HL-60 (cell line): ENCODE measurements at regions not wholly inside any gene's neighbourhood (a gene's known extent, or its start where the extent isn't known, plus 50 kb on each side); places are given as distances from the start of the nearest gene placed in this dataset.

Experiments
- DNase-seq, 2 experiments: peaks; one replicate each; pipeline ENCODE4 v3.0.0-alpha.2; 2010 to 2020; ENCODE audit warnings: low read depth in 1 of 2, low spot score in 1 of 2
- H3K27ac ChIP-seq: fragments of 250-450 bp; sonication (Bioruptor Pico); replicated peaks from 2 replicates; pipeline ENCODE4 v1.5.1; 2020; ENCODE audit warnings: mild to moderate bottlenecking, moderate library complexity
- H3K27me3 ChIP-seq: fragments of 250-450 bp; sonication (Bioruptor Pico); 2 replicates; pipeline ENCODE4 v1.5.1; 2021; ENCODE audit warnings: mild to moderate bottlenecking, moderate library complexity; ENCODE audit not compliant: insufficient read depth, poor library complexity, severe bottlenecking
- H3K4me3 ChIP-seq: replicated peaks from 2 replicates; pipeline ENCODE4 v1.5.1; 2011; ENCODE audit warnings: mild to moderate bottlenecking, control low read depth, low read length; ENCODE audit not compliant: insufficient read depth
- GABPA ChIP-seq: IDR thresholded peaks from 2 replicates; pipeline ENCODE4 v1.6.1; 2012; ENCODE audit warnings: low read depth
- POLR2AphosphoS5 ChIP-seq: IDR thresholded peaks from 2 replicates; pipeline ENCODE4 v1.6.1; 2012; ENCODE audit warnings: low read depth
- SPI1 ChIP-seq: IDR thresholded peaks from 2 replicates; pipeline ENCODE4 v1.6.1; 2012; ENCODE audit warnings: low read depth, mild to moderate bottlenecking, borderline replicate concordance
- TF ChIP-seq, protein P1 (sequence below): IDR thresholded peaks from one replicate; pipeline ENCODE4 v1.5.1; 2011; ENCODE audit warnings: low read length, control low read depth, inconsistent platforms; ENCODE audit not compliant: insufficient read depth
- TF ChIP-seq, protein P2 (sequence below): IDR thresholded peaks from 2 replicates; pipeline ENCODE4 v1.6.1; 2012; ENCODE audit warnings: low read depth; ENCODE audit not compliant: insufficient replicate concordance

DNA sequence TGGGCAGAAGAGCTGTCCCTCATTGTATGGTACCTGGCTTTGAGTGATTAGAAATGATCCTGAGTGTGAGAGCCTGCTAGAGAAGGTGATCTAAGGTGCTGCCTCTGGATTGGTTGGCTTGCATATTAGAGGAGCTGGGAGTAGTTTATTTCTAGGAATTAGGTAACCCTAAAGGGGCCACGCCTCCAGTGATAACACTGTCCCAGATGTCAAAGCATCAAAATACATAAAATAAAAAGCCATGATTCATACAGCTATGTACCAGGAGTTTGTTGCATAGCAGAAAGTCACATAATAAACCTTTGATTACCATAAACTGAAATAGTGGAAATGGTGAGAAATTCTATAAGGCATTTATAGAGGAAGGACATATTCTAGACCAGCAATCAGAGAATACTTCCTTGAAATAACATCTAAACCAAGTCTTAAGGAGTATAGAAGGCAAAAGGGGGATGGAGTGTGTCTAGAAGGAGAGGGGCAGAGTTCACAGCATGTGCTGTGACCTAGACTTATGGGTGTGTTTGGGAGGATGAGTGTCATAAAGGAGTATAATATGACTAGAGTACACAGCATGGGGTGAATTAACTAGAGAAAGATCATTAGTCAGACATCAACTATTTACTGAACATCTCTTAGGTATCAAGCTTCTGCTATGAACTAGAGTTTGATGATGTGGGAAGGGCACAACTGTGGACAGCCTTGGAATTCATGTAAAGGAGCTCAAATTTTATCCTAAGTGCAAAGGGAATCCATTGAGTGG lies 686.4 kb downstream of the GALC start:
- H3K4me3 ChIP-seq = no peak overlapping the region
- DNase-seq = no peak
- no peaks in the 10 kb centered on the region for H3K27me3 ChIP-seq
- no peak overlapping the region for H3K27ac ChIP-seq
- TF ChIP-seq, protein P1, sequence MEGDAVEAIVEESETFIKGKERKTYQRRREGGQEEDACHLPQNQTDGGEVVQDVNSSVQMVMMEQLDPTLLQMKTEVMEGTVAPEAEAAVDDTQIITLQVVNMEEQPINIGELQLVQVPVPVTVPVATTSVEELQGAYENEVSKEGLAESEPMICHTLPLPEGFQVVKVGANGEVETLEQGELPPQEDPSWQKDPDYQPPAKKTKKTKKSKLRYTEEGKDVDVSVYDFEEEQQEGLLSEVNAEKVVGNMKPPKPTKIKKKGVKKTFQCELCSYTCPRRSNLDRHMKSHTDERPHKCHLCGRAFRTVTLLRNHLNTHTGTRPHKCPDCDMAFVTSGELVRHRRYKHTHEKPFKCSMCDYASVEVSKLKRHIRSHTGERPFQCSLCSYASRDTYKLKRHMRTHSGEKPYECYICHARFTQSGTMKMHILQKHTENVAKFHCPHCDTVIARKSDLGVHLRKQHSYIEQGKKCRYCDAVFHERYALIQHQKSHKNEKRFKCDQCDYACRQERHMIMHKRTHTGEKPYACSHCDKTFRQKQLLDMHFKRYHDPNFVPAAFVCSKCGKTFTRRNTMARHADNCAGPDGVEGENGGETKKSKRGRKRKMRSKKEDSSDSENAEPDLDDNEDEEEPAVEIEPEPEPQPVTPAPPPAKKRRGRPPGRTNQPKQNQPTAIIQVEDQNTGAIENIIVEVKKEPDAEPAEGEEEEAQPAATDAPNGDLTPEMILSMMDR = no peak
- TF ChIP-seq, protein P2, sequence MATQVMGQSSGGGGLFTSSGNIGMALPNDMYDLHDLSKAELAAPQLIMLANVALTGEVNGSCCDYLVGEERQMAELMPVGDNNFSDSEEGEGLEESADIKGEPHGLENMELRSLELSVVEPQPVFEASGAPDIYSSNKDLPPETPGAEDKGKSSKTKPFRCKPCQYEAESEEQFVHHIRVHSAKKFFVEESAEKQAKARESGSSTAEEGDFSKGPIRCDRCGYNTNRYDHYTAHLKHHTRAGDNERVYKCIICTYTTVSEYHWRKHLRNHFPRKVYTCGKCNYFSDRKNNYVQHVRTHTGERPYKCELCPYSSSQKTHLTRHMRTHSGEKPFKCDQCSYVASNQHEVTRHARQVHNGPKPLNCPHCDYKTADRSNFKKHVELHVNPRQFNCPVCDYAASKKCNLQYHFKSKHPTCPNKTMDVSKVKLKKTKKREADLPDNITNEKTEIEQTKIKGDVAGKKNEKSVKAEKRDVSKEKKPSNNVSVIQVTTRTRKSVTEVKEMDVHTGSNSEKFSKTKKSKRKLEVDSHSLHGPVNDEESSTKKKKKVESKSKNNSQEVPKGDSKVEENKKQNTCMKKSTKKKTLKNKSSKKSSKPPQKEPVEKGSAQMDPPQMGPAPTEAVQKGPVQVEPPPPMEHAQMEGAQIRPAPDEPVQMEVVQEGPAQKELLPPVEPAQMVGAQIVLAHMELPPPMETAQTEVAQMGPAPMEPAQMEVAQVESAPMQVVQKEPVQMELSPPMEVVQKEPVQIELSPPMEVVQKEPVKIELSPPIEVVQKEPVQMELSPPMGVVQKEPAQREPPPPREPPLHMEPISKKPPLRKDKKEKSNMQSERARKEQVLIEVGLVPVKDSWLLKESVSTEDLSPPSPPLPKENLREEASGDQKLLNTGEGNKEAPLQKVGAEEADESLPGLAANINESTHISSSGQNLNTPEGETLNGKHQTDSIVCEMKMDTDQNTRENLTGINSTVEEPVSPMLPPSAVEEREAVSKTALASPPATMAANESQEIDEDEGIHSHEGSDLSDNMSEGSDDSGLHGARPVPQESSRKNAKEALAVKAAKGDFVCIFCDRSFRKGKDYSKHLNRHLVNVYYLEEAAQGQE = no peak
- TF ChIP-seq POLR2AphosphoS5 = no peak
- no peak for TF ChIP-seq GABPA

DNA sequence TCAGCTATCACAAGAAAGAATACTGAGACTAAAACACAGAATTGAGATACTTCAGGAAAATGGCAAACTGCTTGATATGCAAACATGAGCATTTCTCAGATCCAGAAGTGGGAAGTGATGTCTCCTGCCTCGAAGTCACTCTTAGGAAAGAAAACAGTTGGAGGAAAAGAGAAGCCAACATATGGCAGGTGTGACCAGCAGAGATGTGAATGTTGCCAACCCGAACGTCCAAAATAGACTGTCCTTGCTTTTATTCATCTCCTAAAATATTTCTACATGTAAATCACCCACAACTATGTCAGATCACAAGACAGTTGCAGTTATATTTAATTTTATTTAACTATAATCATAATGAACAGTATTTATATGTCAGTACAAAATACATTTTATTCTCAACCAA lies 687.6 kb downstream of the GALC start:
- Histone ChIP-seq H3K27ac (no peak overlapping the region), H3K27me3 (no peaks in the 10 kb centered on the region), H3K4me3 (no peak overlapping the region)
- DNase-seq = no peak
- no peak for TF ChIP-seq SPI1
- TF ChIP-seq, protein P1 = no peak
- TF ChIP-seq GABPA = no peak
- TF ChIP-seq, protein P2 = no peak
- no peak for TF ChIP-seq POLR2AphosphoS5

DNA sequence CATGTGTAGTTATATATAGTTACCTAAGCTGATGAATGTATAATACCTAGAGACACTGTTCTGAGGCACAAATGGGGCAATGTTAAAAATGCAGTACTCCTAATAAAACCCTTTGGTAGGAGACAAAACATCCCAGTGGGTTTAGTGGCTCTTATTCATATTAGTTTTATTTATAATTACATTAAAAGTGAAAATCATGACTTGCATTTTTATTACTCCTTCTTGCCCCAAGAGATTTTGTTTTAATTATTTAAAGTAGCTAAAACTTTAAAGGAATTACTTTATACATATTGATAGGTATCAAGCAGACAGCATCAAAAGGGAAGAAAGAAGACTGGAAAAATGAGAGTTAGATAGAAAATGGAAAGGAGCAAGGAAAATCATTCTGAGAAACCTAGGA lies 688.6 kb downstream of the GALC start:
- TF ChIP-seq POLR2AphosphoS5 (no peak), SPI1 (no peak), GABPA (no peak)
- TF ChIP-seq, protein P1 = no peak
- TF ChIP-seq, protein P2 = no peak
- Histone ChIP-seq H3K27ac (no peak overlapping the region), H3K4me3 (no peak overlapping the region), H3K27me3 (no peaks in the 10 kb centered on the region)
- DNase-seq = no peak
